Fibroblast of the aortic adventitia (primary cell): ENCODE measurements at regions not wholly inside any gene's neighbourhood (a gene's known extent, or its start where the extent isn't known, plus 50 kb on each side); places are given as distances from the start of the nearest gene placed in this dataset.

Source experiments
- DNase-seq: peaks from one replicate; pipeline ENCODE4 v3.0.0-alpha.2; 2010; ENCODE audit warnings: low read depth
- H3K4me3 ChIP-seq: 2 replicates; pipeline ENCODE4 v1.5.1; 2011; ENCODE audit warnings: low read depth, mild to moderate bottlenecking, control low read depth, low read length, moderate library complexity
- CTCF ChIP-seq: IDR thresholded peaks from 2 replicates; pipeline ENCODE4 v1.5.1; 2011; ENCODE audit warnings: mild to moderate bottlenecking, low read length, control low read depth, inconsistent platforms; ENCODE audit not compliant: insufficient read depth

- no peak overlapping the region for H3K4me3 ChIP-seq
- TF ChIP-seq CTCF, result no peak
- no peak for DNase-seq
Observed at GRCh38 chr18:1599196-1599595, 694.5 kb downstream of the ADCYAP1 start.

GRCh38 chr18:1604751-1605150, 700.1 kb downstream of the ADCYAP1 start:
- no peak for TF ChIP-seq CTCF
- DNase-seq, result no peak
- H3K4me3 ChIP-seq, result no peak overlapping the region

- TF ChIP-seq CTCF, result no peak
- H3K4me3 ChIP-seq, result no peak overlapping the region
- no peak for DNase-seq
Observed at GRCh38 chr18:1618364-1618763, 713.7 kb downstream of the ADCYAP1 start.

- no peak for DNase-seq
- TF ChIP-seq CTCF, result no peak
- H3K4me3 ChIP-seq, result no peak overlapping the region
Observed at GRCh38 chr18:1619507-1619906, 714.8 kb downstream of the ADCYAP1 start.

GRCh38 chr18:1624612-1625011, 719.9 kb downstream of the ADCYAP1 start:
- DNase-seq, result no peak
- no peak for TF ChIP-seq CTCF
- H3K4me3 ChIP-seq, result no peak overlapping the region

- no peak for TF ChIP-seq CTCF
Observed at GRCh38 chr18:1627494-1627893, 722.8 kb downstream of the ADCYAP1 start.

GRCh38 chr18:1648712-1649111, 744.0 kb downstream of the ADCYAP1 start:
- no peak for DNase-seq
- no peak for TF ChIP-seq CTCF
- H3K4me3 ChIP-seq, result no peak overlapping the region

More at GRCh38 chr18:1627494-1627893, 722.8 kb downstream of the ADCYAP1 start:
- H3K4me3 ChIP-seq, result no peak overlapping the region
- DNase-seq, result no peak
